ENCODE measurements at regions not wholly inside any gene's neighbourhood (a gene's known extent, or its start where the extent isn't known, plus 50 kb on each side); places are given as distances from the start of the nearest gene placed in this dataset.
A peak's percentile ranks its signal among the peaks of the same experiment; 100 is the strongest.
"Not testable (repeated sequence)": the region's sequence is repeated elsewhere in the genome, so short reads cannot be mapped to it uniquely, and the experiment has no call there.

GRCh38 chr14:38062223-38062622, 145.5 kb upstream of the SSTR1 start:
- H3K4me3 Mint-ChIP-seq; H3K9me3 ChIP-seq (ENCODE audit: control insufficient read depth in 1 of 2, low read length in 2 of 2); H3K4me3 ChIP-seq (ENCODE audit: low read length in 2 of 2); H3K27me3 ChIP-seq (ENCODE audit: insufficient read depth, low read length); H3K27me3 Mint-ChIP-seq; DNase-seq; intact Hi-C loops (cut with micrococcal nuclease); H3K36me3 ChIP-seq (ENCODE audit: insufficient read depth, low read length); POLR2A ChIA-PET (ENCODE audit: partially characterized antibody); CTCF ChIA-PET (ENCODE audit: partially characterized antibody); H3K27ac ChIP-seq (ENCODE audit: low read depth, low read length): not testable (repeated sequence)
- Mint-ChIP-seq H3K4me1 (peaks cover 18 to 22% (median 19%) of the 10 kb centered on the region in 4 donors), H3K36me3 (peaks cover 7 to 12% of the 10 kb centered on the region in 2 donors), H3K27ac (peak overlapping the region in 1 of 7 donors; percentile 72), H3K9me3 (peaks cover 0 to 29% (median 18%) of the 10 kb centered on the region in 8 donors)
- peaks cover 28% of the 10 kb centered on the region for H3K4me1 ChIP-seq (ENCODE audit: insufficient read depth, low read length)

- H3K4me3 Mint-ChIP-seq: no peak overlapping the region
- intact Hi-C loops (cut with micrococcal nuclease): loop anchor here (2.0 kb wide), 1 partner anchor 133 kb away; no protein-coding TSS in a partner anchor
- peak overlapping the region; percentile 29 to 99 (median 95) for H3K27ac Mint-ChIP-seq
- ChIA-PET POLR2A (ENCODE audit: partially characterized antibody) (no interaction called here), CTCF (ENCODE audit: partially characterized antibody) (no interaction called here)
- Histone ChIP-seq H3K27me3 (ENCODE audit: insufficient read depth, low read length) (no peaks in the 10 kb centered on the region), H3K4me1 (ENCODE audit: insufficient read depth, low read length) (peaks cover 38% of the 10 kb centered on the region), H3K36me3 (ENCODE audit: insufficient read depth, low read length) (no peaks in the 10 kb centered on the region), H3K9me3 (ENCODE audit: control insufficient read depth in 1 of 2, low read length in 2 of 2) (peaks cover 0 to 7% of the 10 kb centered on the region in 2 donors), H3K4me3 (ENCODE audit: low read length in 2 of 2) (no peak overlapping the region), H3K27ac (ENCODE audit: low read depth, low read length) (peak overlapping the region; percentile 19)
- H3K9me3 Mint-ChIP-seq: peaks cover 0 to 29% (median 18%) of the 10 kb centered on the region in 8 donors
- peaks cover 7 to 12% of the 10 kb centered on the region in 2 donors for H3K36me3 Mint-ChIP-seq
- DNase-seq: no peak
- no peaks in the 10 kb centered on the region for H3K27me3 Mint-ChIP-seq
- peaks cover 22 to 33% (median 23%) of the 10 kb centered on the region in 4 donors for H3K4me1 Mint-ChIP-seq
These were observed 143.9 kb upstream of the SSTR1 start for GRCh38 chr14:38063711-38064320.

GRCh38 chr14:38065106-38065762, 142.5 kb upstream of the SSTR1 start:
- Histone ChIP-seq H3K4me3 (ENCODE audit: low read length in 2 of 2) (no peak overlapping the region), H3K9me3 (ENCODE audit: control insufficient read depth in 1 of 2, low read length in 2 of 2) (peaks cover 0 to 7% of the 10 kb centered on the region in 2 donors), H3K4me1 (ENCODE audit: insufficient read depth, low read length) (peaks cover 52% of the 10 kb centered on the region), H3K36me3 (ENCODE audit: insufficient read depth, low read length) (no peaks in the 10 kb centered on the region), H3K27me3 (ENCODE audit: insufficient read depth, low read length) (no peaks in the 10 kb centered on the region), H3K27ac (ENCODE audit: low read depth, low read length) (peak overlapping the region; percentile 88)
- ChIA-PET CTCF (ENCODE audit: partially characterized antibody) (no interaction called here), POLR2A (ENCODE audit: partially characterized antibody) (interaction anchor here (0.7 to 1.3 kb wide), 2 partner anchors 9 to 13 kb away, joined by 3 read pairs; no protein-coding TSS in a partner anchor)
- no peaks in the 10 kb centered on the region for H3K27me3 Mint-ChIP-seq
- H3K27ac Mint-ChIP-seq: peak overlapping the region; percentile 92 to 99 (median 95)
- H3K4me1 Mint-ChIP-seq: peaks cover 32 to 47% (median 34%) of the 10 kb centered on the region in 4 donors
- peaks cover 0 to 24% (median 15%) of the 10 kb centered on the region in 8 donors for H3K9me3 Mint-ChIP-seq
- peaks cover 4 to 10% of the 10 kb centered on the region in 2 donors for H3K36me3 Mint-ChIP-seq
- peak; percentile 80 to 93 (median 83) for DNase-seq
- peak overlapping the region; percentile 43 to 77 (median 68) for H3K4me3 Mint-ChIP-seq
- intact Hi-C loops (cut with micrococcal nuclease): loop anchor here (1.0 to 2.0 kb wide), 3 partner anchors 9 to 132 kb away; no protein-coding TSS in a partner anchor

GRCh38 chr14:38070061-38070588, 137.6 kb upstream of the SSTR1 start:
- no peaks in the 10 kb centered on the region for H3K27me3 Mint-ChIP-seq
- peaks cover 60 to 88% (median 65%) of the 10 kb centered on the region in 4 donors for H3K4me1 Mint-ChIP-seq
- ChIA-PET CTCF (ENCODE audit: partially characterized antibody) (no interaction called here), POLR2A (ENCODE audit: partially characterized antibody) (no interaction called here)
- H3K27ac Mint-ChIP-seq: peak overlapping the region in 5 of 7 donors; percentile 23 to 77 (median 55)
- Histone ChIP-seq H3K4me1 (ENCODE audit: insufficient read depth, low read length) (peaks cover 91% of the 10 kb centered on the region), H3K27me3 (ENCODE audit: insufficient read depth, low read length) (no peaks in the 10 kb centered on the region), H3K9me3 (ENCODE audit: control insufficient read depth in 1 of 2, low read length in 2 of 2) (no peaks in the 10 kb centered on the region), H3K36me3 (ENCODE audit: insufficient read depth, low read length) (no peaks in the 10 kb centered on the region), H3K4me3 (ENCODE audit: low read length in 2 of 2) (no peak overlapping the region), H3K27ac (ENCODE audit: low read depth, low read length) (no peak overlapping the region)
- H3K9me3 Mint-ChIP-seq: peaks cover 0 to 5% (median 2%) of the 10 kb centered on the region in 8 donors
- DNase-seq: no peak
- H3K36me3 Mint-ChIP-seq: peaks cover 0 to 4% of the 10 kb centered on the region in 2 donors
- H3K4me3 Mint-ChIP-seq: peak overlapping the region in 3 of 8 donors; percentile 29 to 84 (median 51)
- intact Hi-C loops (cut with micrococcal nuclease): loop anchor here (10.0 kb wide), 2 partner anchors 1045 to 1365 kb away; partner anchors contain the start of genes FBXO33 and GEMIN2

GRCh38 chr14:38073641-38074040, 134.1 kb upstream of the SSTR1 start:
- Mint-ChIP-seq H3K27me3 (no peaks in the 10 kb centered on the region), H3K4me1 (peaks cover 57 to 89% (median 70%) of the 10 kb centered on the region in 4 donors), H3K36me3 (peaks cover 0 to 5% of the 10 kb centered on the region in 2 donors), H3K4me3 (peak overlapping the region in 6 of 8 donors; percentile 35 to 81 (median 73)), H3K27ac (peak overlapping the region; percentile 89 to 95 (median 93)), H3K9me3 (peaks cover 0 to 8% (median 3%) of the 10 kb centered on the region in 8 donors)
- intact Hi-C loops (cut with micrococcal nuclease): loop anchor here (1.0 to 10.0 kb wide), 4 partner anchors 8 to 1361 kb away; partner anchors contain the start of genes FBXO33 and GEMIN2
- Histone ChIP-seq H3K36me3 (ENCODE audit: insufficient read depth, low read length) (no peaks in the 10 kb centered on the region), H3K27ac (ENCODE audit: low read depth, low read length) (no peak overlapping the region), H3K9me3 (ENCODE audit: control insufficient read depth in 1 of 2, low read length in 2 of 2) (no peaks in the 10 kb centered on the region), H3K4me1 (ENCODE audit: insufficient read depth, low read length) (peaks cover 86% of the 10 kb centered on the region), H3K27me3 (ENCODE audit: insufficient read depth, low read length) (no peaks in the 10 kb centered on the region), H3K4me3 (ENCODE audit: low read length in 2 of 2) (peak overlapping the region in 1 of 2 donors; percentile 35)
- CTCF ChIA-PET (ENCODE audit: partially characterized antibody): no interaction called here
- POLR2A ChIA-PET (ENCODE audit: partially characterized antibody): interaction anchor here (0.6 to 1.5 kb wide), 2 partner anchors 39 to 57 kb away, joined by 3 read pairs; no protein-coding TSS in a partner anchor
- DNase-seq: peak in 4 of 5 donors; percentile 30 to 48 (median 34)

GRCh38 chr14:38074081-38074480, 133.6 kb upstream of the SSTR1 start:
- Histone ChIP-seq H3K4me3 (ENCODE audit: low read length in 2 of 2) (peak overlapping the region; percentile 2 to 35), H3K27me3 (ENCODE audit: insufficient read depth, low read length) (no peaks in the 10 kb centered on the region), H3K36me3 (ENCODE audit: insufficient read depth, low read length) (no peaks in the 10 kb centered on the region), H3K27ac (ENCODE audit: low read depth, low read length) (no peak overlapping the region), H3K9me3 (ENCODE audit: control insufficient read depth in 1 of 2, low read length in 2 of 2) (no peaks in the 10 kb centered on the region), H3K4me1 (ENCODE audit: insufficient read depth, low read length) (peaks cover 86% of the 10 kb centered on the region)
- peak overlapping the region; percentile 89 to 95 (median 93) for H3K27ac Mint-ChIP-seq
- intact Hi-C loops (cut with micrococcal nuclease): loop anchor here (1.0 to 10.0 kb wide), 4 partner anchors 9 to 1361 kb away; partner anchors contain the start of genes FBXO33 and GEMIN2
- ChIA-PET CTCF (ENCODE audit: partially characterized antibody) (no interaction called here), POLR2A (ENCODE audit: partially characterized antibody) (interaction anchor here (0.6 to 1.5 kb wide), 3 partner anchors 9 to 57 kb away, joined by 3 read pairs; no protein-coding TSS in a partner anchor)
- DNase-seq: no peak
- peak overlapping the region in 7 of 8 donors; percentile 35 to 81 (median 72) for H3K4me3 Mint-ChIP-seq
- peaks cover 0 to 5% of the 10 kb centered on the region in 2 donors for H3K36me3 Mint-ChIP-seq
- H3K4me1 Mint-ChIP-seq: peaks cover 59 to 89% (median 71%) of the 10 kb centered on the region in 4 donors
- peaks cover 0 to 8% (median 3%) of the 10 kb centered on the region in 8 donors for H3K9me3 Mint-ChIP-seq
- H3K27me3 Mint-ChIP-seq: no peaks in the 10 kb centered on the region

Measured in CD4-positive, alpha-beta memory T cell (primary cell).